SK-N-SH (cell line): ENCODE measurements at regions not wholly inside any gene's neighbourhood (a gene's known extent, or its start where the extent isn't known, plus 50 kb on each side); places are given as distances from the start of the nearest gene placed in this dataset.

Experiments used
- CTCF ChIA-PET: fragments of 300-600, 350-600 bp; formaldehyde crosslinking; extraction: SDS; loops from one replicate; lab custom pipeline; 2021; lab: Yijun Ruan, JAX
- POLR2A ChIA-PET: fragments of 350-600 bp; sonication (Branson Sonifier 250); formaldehyde crosslinking; extraction: SDS; loops from one replicate; lab custom pipeline; 2020; ENCODE audit warnings: antibody characterized with exemption, inconsistent platforms; lab: Yijun Ruan, JAX
- DNase-seq: peaks from one replicate; pipeline ENCODE4 v3.0.0; 2012
- H2AFZ ChIP-seq: fragments of 200-600 bp; sonication (generic); 2 replicates; pipeline ENCODE4 v1.8.1; 2016; ENCODE audit warnings: antibody characterized with exemption, mild to moderate bottlenecking, low read depth
- H3F3A ChIP-seq: fragments of 200-600 bp; sonication (generic); replicated peaks from 2 replicates; pipeline ENCODE3; 2016; ENCODE audit warnings: antibody characterized with exemption, mild to moderate bottlenecking; ENCODE audit not compliant: insufficient read depth
- H3K27ac ChIP-seq, 2 experiments: fragments of 200-500 bp in 1 of 2; fragments of 200-600 bp in 1 of 2; sonication (Bioruptor generic) in 1 of 2; sonication (generic), shearing (Covaris generic) in 1 of 2; 2 replicates each; pipeline versions ENCODE4 v1.5.1 to v1.6.1; 2014 to 2016; ENCODE audit warnings: low read depth in 2 of 2, inconsistent platforms in 1 of 2, low read length in 1 of 2, mild to moderate bottlenecking in 1 of 2, mixed read lengths in 1 of 2
- H3K27me3 ChIP-seq: fragments of 200-600 bp; sonication (generic), shearing (Covaris generic); 2 replicates; pipeline ENCODE4 v1.6.1; 2016; ENCODE audit warnings: mixed run types; ENCODE audit not compliant: insufficient read depth
- H3K36me3 ChIP-seq, 2 experiments: fragments of 200-500 bp in 1 of 2; fragments of 200-600 bp in 1 of 2; sonication (Bioruptor generic) in 1 of 2; sonication (generic) in 1 of 2; replicated peaks in 1 of 2; 2 replicates each; pipeline versions ENCODE3 to v1.5.1; 2014 to 2016; ENCODE audit warnings: low read length in 1 of 2, mild to moderate bottlenecking in 1 of 2; ENCODE audit not compliant: insufficient read depth in 2 of 2, control insufficient read depth in 1 of 2
- H3K4me1 ChIP-seq, 2 experiments: fragments of 200-500 bp in 1 of 2; fragments of 200-600 bp in 1 of 2; sonication (Bioruptor generic) in 1 of 2; sonication (generic), shearing (Covaris generic) in 1 of 2; 2 replicates each; pipeline versions ENCODE4 v1.5.1 to v1.6.1; 2014 to 2016; ENCODE audit warnings: low read depth in 1 of 2, low read length in 1 of 2, mixed run types in 1 of 2; ENCODE audit not compliant: insufficient read depth in 2 of 2, control insufficient read depth in 1 of 2
- H3K4me2 ChIP-seq: fragments of 200-600 bp; sonication (generic), shearing (Covaris generic); 2 replicates; pipeline ENCODE4 v1.6.1; 2017; ENCODE audit warnings: mixed run types
- H3K4me3 ChIP-seq, 2 experiments: fragments of 200-500 bp in 1 of 2; fragments of 200-600 bp in 1 of 2; sonication (Bioruptor generic) in 1 of 2; sonication (generic), shearing (Covaris generic) in 1 of 2; 2 replicates each; pipeline versions ENCODE4 v1.5.1 to v1.8.1; 2014 to 2016; ENCODE audit warnings: low read depth in 2 of 2, inconsistent platforms in 1 of 2, low read length in 1 of 2, mild to moderate bottlenecking in 1 of 2, mixed read lengths in 1 of 2, moderate library complexity in 1 of 2
- H3K79me2 ChIP-seq: fragments of 200-600 bp; sonication (generic); 2 replicates; pipeline ENCODE4 v1.8.1; 2017; ENCODE audit warnings: mild to moderate bottlenecking; ENCODE audit not compliant: insufficient read depth
- H3K9ac ChIP-seq: fragments of 200-600 bp; sonication (generic); 2 replicates; pipeline ENCODE4 v1.6.1; 2017; ENCODE audit warnings: mixed run types
- H3K9me2 ChIP-seq: fragments of 200-600 bp; sonication (generic); 2 replicates; pipeline ENCODE4 v1.6.1; 2017; ENCODE audit warnings: mixed run types
- H3K9me3 ChIP-seq: fragments of 200-600 bp; sonication (generic); 2 replicates; pipeline ENCODE4 v1.6.1; 2017; ENCODE audit warnings: mixed run types, mild to moderate bottlenecking, moderate library complexity
- H4K20me1 ChIP-seq: fragments of 200-600 bp; sonication (generic); 2 replicates; pipeline ENCODE4 v1.6.1; 2017; ENCODE audit warnings: mild to moderate bottlenecking, mixed run types; ENCODE audit not compliant: insufficient read depth
- CTCF ChIP-seq: fragments of 200-600 bp; sonication (generic); IDR thresholded peaks from 2 replicates; pipeline ENCODE4 v1.6.1; 2017; ENCODE audit warnings: antibody characterized with exemption, mild to moderate bottlenecking, moderate library complexity
- ELF1 ChIP-seq: IDR thresholded peaks from 2 replicates; pipeline ENCODE4 v1.4.0; 2012
- EZH2phosphoT487 ChIP-seq: fragments of 200-600 bp; sonication (generic); IDR thresholded peaks from 2 replicates; pipeline ENCODE4 v1.6.1; 2017; ENCODE audit warnings: low read depth, mixed run types, mild to moderate bottlenecking, antibody characterized with exemption, moderate library complexity, borderline replicate concordance
- FOXM1 ChIP-seq: IDR thresholded peaks from 2 replicates; pipeline ENCODE4 v1.4.0; 2012; ENCODE audit warnings: low read depth, mild to moderate bottlenecking
- GABPA ChIP-seq: IDR thresholded peaks from 2 replicates; pipeline ENCODE4 v1.4.0; 2012; ENCODE audit warnings: low read depth, mild to moderate bottlenecking
- GATA2 ChIP-seq: sonication (generic); formaldehyde crosslinking; IDR thresholded peaks from 2 replicates; pipeline ENCODE4 v1.5.0; 2020; ENCODE audit warnings: mild to moderate bottlenecking, missing genetic modification reagents
- IRF3 ChIP-seq: fragments of 150-350 bp; IDR thresholded peaks from 2 replicates; pipeline ENCODE4 v1.6.1; 2016; ENCODE audit warnings: mild to moderate bottlenecking, low read depth, low read length
- JUND ChIP-seq: IDR thresholded peaks from 2 replicates; pipeline ENCODE4 v1.4.0; 2012
- NFIC ChIP-seq: IDR thresholded peaks from 2 replicates; pipeline ENCODE4 v1.4.0; 2012; ENCODE audit warnings: borderline replicate concordance
- NRF1 ChIP-seq: IDR thresholded peaks from 2 replicates; pipeline ENCODE4 v1.6.1; 2012; ENCODE audit warnings: low read depth, mild to moderate bottlenecking, low read length
- PBX3 ChIP-seq: IDR thresholded peaks from 2 replicates; pipeline ENCODE4; 2012
- POLR2AphosphoS5 ChIP-seq: IDR thresholded peaks from 2 replicates; pipeline ENCODE4 v1.6.1; 2012; ENCODE audit warnings: low read depth, low read length
- RAD21 ChIP-seq: IDR thresholded peaks from 2 replicates; pipeline ENCODE4 v1.6.1; 2012; ENCODE audit warnings: mild to moderate bottlenecking, low read length
- RXRA ChIP-seq: IDR thresholded peaks from 2 replicates; pipeline ENCODE4 v1.4.0; 2012; ENCODE audit warnings: low read depth, mild to moderate bottlenecking, borderline replicate concordance
- SIN3A ChIP-seq: IDR thresholded peaks from 2 replicates; pipeline ENCODE4 v1.6.1; 2012; ENCODE audit warnings: low read depth, mild to moderate bottlenecking, low read length, moderate library complexity, borderline replicate concordance
- SMC3 ChIP-seq: IDR thresholded peaks from 2 replicates; pipeline ENCODE4 v1.6.1; 2012; ENCODE audit warnings: low read depth, low read length, improper control_type of control experiment
- TAF1 ChIP-seq: IDR thresholded peaks from 2 replicates; pipeline ENCODE4 v1.6.1; 2012; ENCODE audit warnings: low read depth, mild to moderate bottlenecking, low read length, moderate library complexity, borderline replicate concordance
- USF2 ChIP-seq: fragments of 150-350 bp; IDR thresholded peaks from 2 replicates; pipeline ENCODE4 v1.6.1; 2017; ENCODE audit warnings: antibody characterized with exemption, low read length, low read depth, borderline replicate concordance
- YY1 ChIP-seq: IDR thresholded peaks from 2 replicates; pipeline ENCODE4 v1.4.0; 2012; ENCODE audit warnings: low read depth, mild to moderate bottlenecking
- WGBS: methylation state at CpG from one replicate; pipeline ENCODE4 v1.1.6; 2017; ENCODE audit warnings: low lambda C conversion rate; 5-methylcytosine and 5-hydroxymethylcytosine counted together

DNA sequence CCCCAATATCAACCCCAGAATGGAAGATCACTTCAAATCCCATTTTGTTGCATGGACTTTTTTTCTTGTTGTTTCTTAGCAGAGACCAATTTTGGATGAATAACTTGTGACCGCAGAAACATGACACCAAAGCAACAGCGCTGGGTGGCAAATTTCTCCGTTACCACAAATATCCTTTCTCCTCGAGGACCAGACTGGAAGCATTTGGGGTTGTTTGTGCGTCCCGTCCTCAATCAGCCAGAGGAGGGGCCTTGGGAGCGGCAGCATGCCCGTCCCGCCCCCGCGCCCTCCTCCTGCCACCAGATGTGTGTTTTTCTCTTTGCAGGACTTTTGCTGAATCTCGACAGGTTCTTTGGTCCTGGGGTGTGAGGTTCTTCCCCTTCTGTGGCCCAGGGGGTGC is 282.5 kb upstream of the FOXF1 start:
- Histone ChIP-seq H3K27me3 (peaks cover 56% of the 10 kb centered on the region), H3K4me1 (no peaks in the 10 kb centered on the region), H3K4me2 (no peak overlapping the region), H2AFZ (no peak overlapping the region), H4K20me1 (no peaks in the 10 kb centered on the region), H3F3A (no peaks in the 10 kb centered on the region), H3K36me3 (no peaks in the 10 kb centered on the region), H3K4me3 (no peak overlapping the region), H3K79me2 (no peaks in the 10 kb centered on the region), H3K9me3 (no peaks in the 10 kb centered on the region), H3K9ac (no peak overlapping the region), H3K9me2 (no peaks in the 10 kb centered on the region), H3K27ac (no peak overlapping the region)
- ChIA-PET CTCF (no interaction called here), POLR2A (no interaction called here)
- DNase-seq = no peak
- WGBS = 20% methylated on average over 12 of the region's 12 CpGs
- no peak for TF ChIP-seq PBX3
- no peak for TF ChIP-seq TAF1
- TF ChIP-seq GATA2 (CRISPR knock-in tag) = no peak
- no peak for TF ChIP-seq RAD21
- no peak for TF ChIP-seq POLR2AphosphoS5
- TF ChIP-seq IRF3 = no peak
- no peak for TF ChIP-seq RXRA
- no peak for TF ChIP-seq EZH2phosphoT487
- no peak for TF ChIP-seq FOXM1
- no peak for TF ChIP-seq JUND
- no peak for TF ChIP-seq ELF1
- no peak for TF ChIP-seq NRF1
- no peak for TF ChIP-seq SIN3A

DNA sequence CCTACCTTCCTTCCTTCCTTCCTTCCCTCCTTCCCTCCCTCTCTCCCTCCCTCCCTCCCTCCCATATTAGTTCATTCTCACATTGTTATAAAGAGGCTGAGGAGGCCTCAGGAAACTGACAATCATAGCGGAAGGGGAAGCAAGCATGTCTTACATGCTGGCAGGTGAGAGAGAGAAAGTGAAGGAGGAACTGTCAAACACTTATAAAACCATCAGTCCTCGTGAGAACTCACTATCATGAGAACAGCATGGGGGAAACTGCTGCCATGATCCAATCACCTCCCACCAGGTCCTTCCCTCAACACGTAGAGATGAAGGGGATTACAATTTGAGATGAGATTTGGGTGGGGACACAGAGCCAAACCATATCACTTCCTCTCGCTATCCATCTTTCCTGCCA is 281.6 kb upstream of the FOXF1 start:
- POLR2A ChIA-PET = no interaction called here
- no peak for DNase-seq
- 10% methylated on average over 4 of the region's 4 CpGs for WGBS
- Histone ChIP-seq H3K9ac (no peak overlapping the region), H3K27me3 (peaks cover 58% of the 10 kb centered on the region), H3K9me3 (no peaks in the 10 kb centered on the region), H3K4me2 (no peak overlapping the region), H3K4me3 (no peak overlapping the region), H4K20me1 (no peaks in the 10 kb centered on the region), H3K9me2 (no peaks in the 10 kb centered on the region), H3K36me3 (no peaks in the 10 kb centered on the region), H3K79me2 (no peaks in the 10 kb centered on the region), H3F3A (no peaks in the 10 kb centered on the region), H3K27ac (no peak overlapping the region), H3K4me1 (no peaks in the 10 kb centered on the region), H2AFZ (no peak overlapping the region)
- CTCF ChIA-PET = no interaction called here
- TF ChIP-seq USF2 (no peak), NFIC (no peak), GABPA (no peak), CTCF (no peak), YY1 (no peak), SMC3 (no peak), TAF1 (no peak), FOXM1 (no peak)
